Esophagus muscularis mucosa (tissue), 4 donors: ENCODE measurements at regions not wholly inside any gene's neighbourhood (a gene's known extent, or its start where the extent isn't known, plus 50 kb on each side); places are given as distances from the start of the nearest gene placed in this dataset.
"Not testable (repeated sequence)": the region's sequence is repeated elsewhere in the genome, so short reads cannot be mapped to it uniquely, and the experiment has no call there.

Source experiments
- DNase-seq: peaks from one replicate; pipeline ENCODE4 v3.0.0-alpha.2; 2017; ENCODE audit errors: extremely low spot score
- H3K27ac ChIP-seq, 4 donors: fragments of 200-600 bp; sonication (generic); replicated peaks in 1 of 4; 1 replicate in 3 of 4; 2 replicates in 1 of 4; pipeline ENCODE4 v1.5.1; 2016 to 2019; ENCODE audit warnings: mild to moderate bottlenecking in 1 of 4
- H3K27me3 ChIP-seq, 4 donors: fragments of 200-600 bp; sonication (generic); one replicate each; pipeline versions ENCODE4 v1.5.1 to v1.6.0; 2016 to 2019
- H3K36me3 ChIP-seq, 4 donors: fragments of 200-600 bp; sonication (generic); one replicate each; pipeline ENCODE4 v1.5.1; 2016 to 2019
- H3K4me1 ChIP-seq, 4 donors: fragments of 200-600 bp; sonication (generic); one replicate each; pipeline ENCODE4 v1.5.1; 2016 to 2019
- H3K4me3 ChIP-seq, 4 donors: fragments of 200-600 bp; sonication (generic); 1 replicate in 2 of 4; 2 replicates in 2 of 4; pipeline ENCODE4 v1.5.1; 2016 to 2019; ENCODE audit warnings: mild to moderate bottlenecking in 4 of 4, moderate library complexity in 1 of 4
- H3K9me3 ChIP-seq, 4 donors: fragments of 200-600 bp; sonication (generic); 1 replicate in 3 of 4; 2 replicates in 1 of 4; pipeline ENCODE4 v1.5.1; 2016 to 2019
- EP300 ChIP-seq: sonication (generic); formaldehyde crosslinking; IDR thresholded peaks from one replicate; pipeline ENCODE4 v1.6.1; 2017; ENCODE audit warnings: antibody characterized with exemption
- POLR2A ChIP-seq: fragments of 450-650 bp; IDR thresholded peaks from one replicate; pipeline ENCODE4 v1.6.1; 2017; ENCODE audit warnings: antibody characterized with exemption, moderate library complexity, mild to moderate bottlenecking, low read depth
- POLR2AphosphoS5 ChIP-seq, 2 donors: sonication (generic); formaldehyde crosslinking; IDR thresholded peaks; one replicate each; pipeline ENCODE4 v1.6.1; 2017; ENCODE audit warnings: antibody characterized with exemption in 2 of 2
- WGBS: methylation state at CpG from one replicate; pipeline ENCODE4 v1.1.5; 2018; 5-methylcytosine and 5-hydroxymethylcytosine counted together
- intact Hi-C: fragments of 100-400 bp; cut with DNase I; formaldehyde crosslinking; loops from one replicate; pipeline ENCODE4 v1.15.1; 2023
- TF ChIP-seq, protein P1 (sequence below), 3 experiments: fragments of 200-600 bp in 2 of 3; fragments of 450-650 bp in 1 of 3; sonication (generic) in 2 of 3; IDR thresholded peaks; one replicate each; pipeline ENCODE4 v1.5.1; 2017 to 2019; ENCODE audit warnings: antibody characterized with exemption in 3 of 3, mild to moderate bottlenecking in 2 of 3, moderate library complexity in 1 of 3

DNA sequence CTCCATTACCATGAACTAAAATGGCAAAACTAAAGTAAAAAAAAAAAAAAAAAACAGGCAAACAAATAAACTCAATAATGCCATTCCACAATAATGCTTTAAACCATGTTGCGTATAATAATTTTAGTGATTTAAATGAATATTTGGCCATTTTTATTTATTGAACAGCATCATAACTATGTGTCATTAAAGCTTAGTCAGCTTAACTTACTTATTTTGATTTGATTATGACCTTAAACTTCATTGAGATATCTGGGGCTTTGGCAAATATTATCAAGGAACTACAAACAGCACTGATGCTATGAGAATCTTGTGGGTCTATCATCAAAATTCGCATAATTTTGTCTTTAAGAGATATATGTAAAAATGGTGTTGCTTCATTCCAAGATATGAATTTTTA lies 1610.3 kb upstream of the NUDT12 start:
- no peak overlapping the region for H3K4me3 ChIP-seq
- no peak overlapping the region for H3K27ac ChIP-seq
- no peak for DNase-seq
- intact Hi-C loops: no loop called here
- no peaks in the 10 kb centered on the region for H3K4me1 ChIP-seq
- 94% methylated on average over 2 of the region's 2 CpGs for WGBS
- no peak for TF ChIP-seq POLR2AphosphoS5 (IDR thresholded peaks at IDR 0.05)
- no peak for TF ChIP-seq POLR2A
- no peak for TF ChIP-seq EP300
- H3K27me3 ChIP-seq: no peaks in the 10 kb centered on the region
- no peaks in the 10 kb centered on the region for H3K36me3 ChIP-seq
- no peaks in the 10 kb centered on the region for H3K9me3 ChIP-seq

DNA sequence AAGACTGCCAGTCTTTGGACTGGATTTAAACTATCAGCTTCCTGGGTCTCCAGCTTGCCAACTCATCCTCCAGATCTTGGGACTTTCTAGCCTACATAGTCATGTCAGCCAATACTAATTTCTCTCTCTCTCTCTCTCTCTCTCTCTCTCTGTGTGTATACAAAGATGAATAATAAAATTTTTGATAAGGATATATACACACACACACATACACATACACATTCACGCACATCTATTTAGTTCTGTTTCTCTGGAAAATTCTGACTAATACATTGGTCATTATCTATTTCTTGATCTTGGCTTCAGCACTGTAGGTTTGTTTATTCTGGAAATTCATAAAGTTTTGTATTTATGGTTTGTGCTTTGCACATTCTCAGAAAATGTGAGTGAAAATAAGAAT lies 1606.2 kb upstream of the NUDT12 start:
- intact Hi-C loops: no loop called here
- H3K27me3 ChIP-seq: no peaks in the 10 kb centered on the region
- DNase-seq: no peak
- H3K27ac ChIP-seq: no peak overlapping the region
- TF ChIP-seq POLR2A (no peak), EP300 (no peak), POLR2AphosphoS5 (IDR thresholded peaks at IDR 0.05) (no peak)
- TF ChIP-seq, protein P1, sequence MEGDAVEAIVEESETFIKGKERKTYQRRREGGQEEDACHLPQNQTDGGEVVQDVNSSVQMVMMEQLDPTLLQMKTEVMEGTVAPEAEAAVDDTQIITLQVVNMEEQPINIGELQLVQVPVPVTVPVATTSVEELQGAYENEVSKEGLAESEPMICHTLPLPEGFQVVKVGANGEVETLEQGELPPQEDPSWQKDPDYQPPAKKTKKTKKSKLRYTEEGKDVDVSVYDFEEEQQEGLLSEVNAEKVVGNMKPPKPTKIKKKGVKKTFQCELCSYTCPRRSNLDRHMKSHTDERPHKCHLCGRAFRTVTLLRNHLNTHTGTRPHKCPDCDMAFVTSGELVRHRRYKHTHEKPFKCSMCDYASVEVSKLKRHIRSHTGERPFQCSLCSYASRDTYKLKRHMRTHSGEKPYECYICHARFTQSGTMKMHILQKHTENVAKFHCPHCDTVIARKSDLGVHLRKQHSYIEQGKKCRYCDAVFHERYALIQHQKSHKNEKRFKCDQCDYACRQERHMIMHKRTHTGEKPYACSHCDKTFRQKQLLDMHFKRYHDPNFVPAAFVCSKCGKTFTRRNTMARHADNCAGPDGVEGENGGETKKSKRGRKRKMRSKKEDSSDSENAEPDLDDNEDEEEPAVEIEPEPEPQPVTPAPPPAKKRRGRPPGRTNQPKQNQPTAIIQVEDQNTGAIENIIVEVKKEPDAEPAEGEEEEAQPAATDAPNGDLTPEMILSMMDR (IDR thresholded peaks at IDR 0.05): no peak
- no peak overlapping the region for H3K4me3 ChIP-seq
- H3K9me3 ChIP-seq: no peaks in the 10 kb centered on the region
- WGBS: 92% methylated on average over 1 of the region's 1 CpG
- H3K36me3 ChIP-seq: no peaks in the 10 kb centered on the region
- H3K4me1 ChIP-seq: no peaks in the 10 kb centered on the region

DNA sequence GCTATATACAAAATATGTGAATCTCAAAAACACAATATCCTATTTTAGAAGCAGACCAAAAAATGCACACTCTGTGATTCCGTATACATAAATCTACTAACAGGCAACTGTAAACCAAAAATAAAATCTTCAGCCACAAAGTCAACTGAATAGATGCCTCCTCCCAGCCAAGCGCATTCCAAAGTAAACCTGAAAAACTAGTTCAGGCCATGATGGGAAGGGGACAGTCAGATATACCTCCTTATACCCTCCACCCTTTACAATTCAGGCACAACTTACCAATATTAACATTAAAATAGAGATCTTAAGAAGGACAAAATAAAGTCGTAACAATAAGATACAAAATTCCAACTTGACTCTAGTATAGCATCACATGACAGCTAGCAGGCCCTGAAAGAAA lies 1604.5 kb upstream of the NUDT12 start:
- WGBS: 95% methylated on average over 3 of the region's 3 CpGs
- intact Hi-C loops: no loop called here
- H3K4me1 ChIP-seq: no peaks in the 10 kb centered on the region
- no peak overlapping the region for H3K27ac ChIP-seq
- H3K36me3 ChIP-seq: no peaks in the 10 kb centered on the region
- no peaks in the 10 kb centered on the region for H3K9me3 ChIP-seq
- no peaks in the 10 kb centered on the region for H3K27me3 ChIP-seq
- DNase-seq: no peak
- TF ChIP-seq, protein P1 (IDR thresholded peaks at IDR 0.05): no peak
- TF ChIP-seq POLR2AphosphoS5 (IDR thresholded peaks at IDR 0.05) (no peak), EP300 (no peak), POLR2A (no peak)
- no peak overlapping the region for H3K4me3 ChIP-seq

DNA sequence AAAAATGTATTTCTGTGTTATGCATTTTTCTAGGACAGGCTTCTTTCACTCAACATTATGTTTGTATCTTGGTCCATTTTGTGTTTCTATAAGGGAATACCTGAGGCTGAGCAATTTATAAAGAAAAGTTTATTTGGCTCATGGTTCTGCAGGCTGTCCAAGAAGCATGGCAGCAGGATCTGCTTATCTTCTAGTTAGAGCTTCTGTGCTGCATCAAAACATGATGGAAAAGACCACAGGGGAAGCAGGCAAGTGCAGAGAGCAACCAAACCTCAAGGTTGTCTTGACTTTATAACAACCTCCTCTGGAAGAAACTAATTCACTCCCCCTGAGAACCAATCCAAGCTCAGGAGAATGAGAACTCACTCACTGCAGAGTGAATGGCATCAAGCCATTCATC lies 1601.0 kb upstream of the NUDT12 start:
- intact Hi-C loops: no loop called here
- Histone ChIP-seq H3K4me1 (no peaks in the 10 kb centered on the region), H3K27me3 (no peaks in the 10 kb centered on the region), H3K4me3 (no peak overlapping the region), H3K27ac (no peak overlapping the region), H3K36me3 (no peaks in the 10 kb centered on the region), H3K9me3 (no peaks in the 10 kb centered on the region)
- TF ChIP-seq POLR2AphosphoS5 (IDR thresholded peaks at IDR 0.05) (no peak), EP300 (no peak), POLR2A (no peak)
- TF ChIP-seq, protein P1 (IDR thresholded peaks at IDR 0.05): no peak
- DNase-seq: no peak

DNA sequence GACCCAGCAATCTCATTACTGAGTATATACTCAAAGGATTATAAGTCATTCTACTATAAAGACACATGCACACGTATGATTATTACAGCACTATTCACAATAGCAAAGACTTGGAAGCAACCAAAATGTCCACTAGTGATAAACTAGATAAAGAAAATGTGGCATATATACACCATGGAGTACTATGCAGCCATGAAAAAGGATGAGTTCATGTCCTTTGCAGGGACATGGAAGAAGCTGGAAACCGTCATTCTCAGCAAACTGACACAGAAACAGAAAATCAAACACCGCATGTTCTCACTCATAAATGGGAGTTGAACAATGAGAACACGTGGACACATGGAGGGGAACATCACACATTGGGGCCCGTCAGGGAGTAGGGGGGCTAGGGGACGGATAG lies 1600.0 kb upstream of the NUDT12 start:
- H3K27ac ChIP-seq, intact Hi-C loops, DNase-seq, H3K9me3 ChIP-seq, H3K4me1 ChIP-seq, H3K4me3 ChIP-seq, H3K36me3 ChIP-seq, H3K27me3 ChIP-seq: not testable (repeated sequence)
- 91% methylated on average over 6 of the region's 6 CpGs for WGBS

- Histone ChIP-seq H3K9me3 (no peaks in the 10 kb centered on the region), H3K27me3 (no peaks in the 10 kb centered on the region)
Observed at GRCh38 chr5:105158526-105158925, 1595.9 kb upstream of the NUDT12 start.

More at GRCh38 chr5:105158526-105158925, 1595.9 kb upstream of the NUDT12 start:
- TF ChIP-seq EP300 (no peak), POLR2A (no peak), POLR2AphosphoS5 (IDR thresholded peaks at IDR 0.05) (no peak)
- TF ChIP-seq, protein P1 (IDR thresholded peaks at IDR 0.05): no peak
- Histone ChIP-seq H3K4me1 (peaks cover 0 to 5% (median 0%) of the 10 kb centered on the region in 4 donors), H3K27ac (no peak overlapping the region), H3K36me3 (no peaks in the 10 kb centered on the region), H3K4me3 (no peak overlapping the region)
- DNase-seq: no peak
- WGBS: 62% methylated on average over 4 of the region's 4 CpGs
- intact Hi-C loops: no loop called here
